EH (cell line): ENCODE measurements at regions not wholly inside any gene's neighbourhood (a gene's known extent, or its start where the extent isn't known, plus 50 kb on each side); places are given as distances from the start of the nearest gene placed in this dataset.

ENCODE experiments used
- DNase-seq: peaks from one replicate; pipeline ENCODE4 v3.0.0-alpha.2; 2015; ENCODE audit warnings: low read depth

DNA sequence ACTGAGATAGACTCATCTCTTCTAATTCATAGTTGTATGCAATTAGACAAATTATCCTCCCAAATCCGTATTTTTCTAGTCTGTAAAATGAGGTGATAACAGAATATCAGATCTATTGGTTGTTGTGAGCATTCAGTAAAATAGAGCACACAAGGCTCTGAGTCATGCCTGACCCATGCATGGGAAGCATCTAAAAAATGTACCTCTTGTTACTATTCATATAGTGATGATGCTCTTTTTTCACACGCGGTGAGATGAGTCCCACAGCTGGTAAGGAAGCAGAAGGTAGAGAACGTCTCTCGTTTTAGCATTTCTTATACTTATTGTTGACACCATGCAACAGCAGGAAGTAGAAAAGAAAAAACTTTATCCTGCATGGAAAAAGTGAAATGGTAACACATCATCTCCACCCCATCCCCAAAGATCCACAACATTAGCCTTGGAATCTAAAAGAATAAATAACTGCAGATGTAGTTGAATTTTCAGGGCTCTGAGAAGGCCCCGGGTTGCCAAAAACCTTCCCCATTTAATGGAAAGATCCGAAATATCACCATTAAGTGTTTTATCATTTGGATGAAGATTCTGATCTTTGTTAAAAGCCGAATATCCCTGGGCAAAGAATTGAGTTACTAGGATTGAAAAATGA is 215.6 kb downstream of the TMEM114 start:
- DNase-seq, result no peak

DNA sequence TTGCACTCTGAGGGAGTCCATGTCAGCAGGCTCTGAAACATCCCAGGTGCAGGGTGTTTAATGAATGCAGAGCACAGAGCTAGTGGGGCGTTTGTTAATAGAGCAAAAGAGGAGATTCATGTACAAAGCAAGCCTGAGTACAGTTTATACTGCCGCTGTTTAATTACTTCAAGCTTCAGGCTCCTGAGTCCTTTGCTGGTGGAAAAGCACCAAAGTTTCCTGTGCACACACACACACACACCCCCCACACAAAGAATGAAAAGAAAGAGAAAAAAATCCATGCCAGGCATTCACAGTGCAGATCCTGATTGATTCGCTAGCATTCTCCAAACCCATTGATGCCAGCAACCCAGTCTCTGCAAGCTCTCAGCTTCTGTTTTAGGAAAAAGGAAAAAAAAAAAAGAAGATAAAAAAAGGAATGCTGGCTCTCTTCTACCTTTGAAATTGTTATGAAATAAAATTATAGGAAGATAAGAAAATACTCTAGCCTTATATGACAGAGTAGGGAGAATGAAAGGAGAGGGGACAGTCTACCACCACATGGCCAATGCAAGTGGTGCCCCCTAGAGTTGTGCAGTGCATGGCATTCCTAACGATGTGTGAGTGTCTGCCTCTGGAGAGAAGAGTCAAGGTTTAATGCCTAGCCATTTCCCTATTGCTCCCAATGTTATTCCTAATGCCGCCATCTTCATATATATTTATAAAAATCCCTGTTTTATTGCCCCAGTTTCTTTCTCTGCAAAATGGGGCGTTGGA is 216.5 kb downstream of the TMEM114 start:
- no peak for DNase-seq

GRCh38 chr16:8372141-8372540 is 218.2 kb downstream of the TMEM114 start:
- no peak for DNase-seq

DNA sequence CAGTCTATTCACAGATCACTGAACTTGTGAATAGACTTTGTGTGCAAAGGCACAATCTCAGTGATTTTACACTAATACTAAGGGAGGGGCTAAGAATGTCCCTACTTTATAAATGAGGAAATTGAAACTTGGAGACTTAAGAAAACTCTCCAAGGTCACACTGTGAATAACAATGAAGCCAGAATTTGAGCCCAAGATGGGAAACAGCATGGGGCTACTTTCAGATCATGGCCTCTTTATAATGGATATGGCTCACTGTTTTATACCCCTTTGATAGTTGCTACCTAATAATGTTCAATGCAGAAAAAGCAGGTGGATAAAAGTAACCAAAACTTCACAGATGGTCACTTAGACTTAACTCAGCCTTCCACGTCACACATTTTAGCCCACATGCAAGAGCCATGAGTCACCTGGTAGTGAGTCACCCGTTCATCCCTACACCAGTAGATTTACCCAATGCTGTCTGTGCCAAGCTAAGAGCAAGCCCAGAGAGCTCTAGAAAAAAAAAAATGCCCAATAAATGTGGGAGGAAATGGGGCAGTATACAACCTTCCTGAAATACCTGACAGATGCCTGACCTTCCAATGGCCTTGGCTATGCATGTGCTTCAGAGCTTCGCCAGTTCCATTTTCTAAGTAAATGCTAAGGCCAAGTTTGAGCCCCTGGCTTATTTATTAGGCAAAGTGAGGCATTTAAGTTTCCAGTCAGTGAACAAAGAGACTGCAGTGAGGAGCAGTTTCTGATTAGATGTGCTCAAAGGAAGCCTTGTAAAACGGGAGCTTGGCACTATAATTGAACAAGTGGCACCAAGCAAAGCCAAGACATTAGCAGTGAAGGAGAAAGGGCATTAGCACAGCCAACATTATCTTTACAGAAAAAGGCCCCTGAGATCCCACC is 219.7 kb downstream of the TMEM114 start:
- DNase-seq, result peak; percentile 9

DNA sequence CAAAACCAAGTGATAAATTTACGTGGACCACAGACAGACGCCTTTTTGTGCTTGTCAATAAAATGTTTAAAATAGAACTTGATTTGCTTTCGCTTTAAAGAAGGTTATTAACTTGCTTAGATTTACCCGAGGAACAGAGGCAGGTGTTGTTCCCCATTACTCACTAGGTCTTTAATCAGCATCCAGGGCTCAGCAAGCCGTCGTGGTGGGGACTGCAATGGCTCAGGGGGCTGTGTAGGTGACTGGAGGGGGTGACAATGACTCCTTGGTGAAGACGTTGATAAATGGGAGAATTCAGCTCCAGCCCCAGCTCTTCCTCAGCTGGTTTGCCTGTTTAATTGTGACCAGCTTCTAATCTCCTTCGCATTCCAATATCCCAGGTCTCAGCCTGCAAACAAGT is 231.4 kb downstream of the TMEM114 start:
- no peak for DNase-seq

GRCh38 chr16:8355675-8356074 is 234.6 kb downstream of the TMEM114 start:
- DNase-seq, result no peak

GRCh38 chr16:8346294-8346693 is 244.0 kb downstream of the TMEM114 start:
- no peak for DNase-seq

DNA sequence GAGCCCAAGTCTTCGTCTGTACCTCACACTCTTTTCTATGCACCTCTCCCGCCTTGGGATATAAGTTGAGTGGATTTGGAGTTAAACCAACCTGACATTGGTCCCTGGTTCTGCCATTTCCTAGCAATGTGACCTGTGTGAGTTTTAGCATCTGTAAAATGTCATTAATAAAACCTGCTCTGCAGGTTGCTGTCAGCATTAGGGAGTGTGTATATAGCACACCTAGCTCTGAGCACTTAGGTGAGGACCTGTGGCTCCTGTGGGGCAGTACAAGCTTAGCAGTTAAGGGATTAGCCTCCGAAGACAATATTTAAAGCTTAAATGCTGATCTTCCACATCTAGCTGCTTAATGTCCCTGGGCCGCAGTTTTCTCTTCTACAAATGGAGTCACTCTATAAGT is 248.0 kb downstream of the TMEM114 start:
- DNase-seq, result no peak

- no peak for DNase-seq
Observed at GRCh38 chr16:8330761-8331160, 259.6 kb downstream of the TMEM114 start.

DNA sequence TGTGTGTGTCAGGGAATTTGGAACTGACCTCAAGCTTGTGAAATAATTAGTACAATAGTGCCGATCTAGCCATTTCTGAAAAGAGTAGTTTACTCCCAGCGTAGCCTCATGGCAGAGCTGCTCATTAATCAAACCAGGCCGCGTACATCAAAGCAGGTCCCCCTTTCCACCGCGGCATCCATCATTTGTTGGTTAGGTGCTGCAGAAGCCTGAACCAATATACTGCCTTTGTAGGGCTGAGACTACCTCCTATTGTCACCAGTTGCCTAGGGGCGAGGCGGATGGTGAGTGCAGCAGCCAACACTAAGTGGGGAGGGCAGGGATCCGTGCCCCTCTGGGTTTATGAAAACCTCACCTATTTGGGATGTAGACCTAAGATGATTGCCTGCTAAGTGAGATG is 264.1 kb downstream of the TMEM114 start:
- no peak for DNase-seq

DNA sequence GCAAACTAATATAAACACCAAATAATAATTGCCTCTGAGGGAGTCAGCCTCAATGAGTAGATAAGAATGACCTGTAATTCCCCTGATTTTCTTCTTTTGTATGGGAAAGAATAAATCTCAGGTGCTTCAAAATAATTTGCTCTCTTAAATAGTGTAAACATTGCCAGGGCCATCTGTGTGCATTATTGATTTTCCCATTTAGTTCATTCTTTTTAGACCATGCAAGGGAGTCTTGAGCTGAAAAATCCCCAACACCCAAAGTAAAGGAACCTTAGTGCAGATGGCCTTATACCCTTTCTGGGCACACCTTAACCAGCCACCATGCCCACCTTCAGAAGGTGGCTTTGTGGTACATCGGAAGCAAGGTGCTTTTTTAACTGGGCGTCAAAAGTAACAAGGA is 267.2 kb downstream of the TMEM114 start:
- no peak for DNase-seq

DNA sequence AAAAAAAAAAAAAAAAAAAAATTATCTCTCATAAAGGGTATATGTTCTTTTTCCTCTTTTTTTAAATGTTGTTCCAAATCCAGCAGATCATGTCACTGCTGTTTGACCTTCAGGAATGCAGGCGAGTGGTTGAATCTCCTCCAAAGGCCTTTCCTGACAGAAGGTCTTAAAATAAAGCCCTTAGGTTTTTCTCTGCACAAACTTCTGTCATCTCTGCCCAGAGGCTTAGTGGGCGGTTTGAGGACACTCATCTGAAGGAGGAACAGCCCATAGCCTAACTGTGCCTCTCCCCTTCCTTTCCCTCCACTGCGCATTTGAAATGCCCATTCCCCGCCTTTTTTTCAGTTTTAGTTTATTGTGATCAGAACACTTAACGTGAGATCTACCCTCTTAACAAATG is 270.2 kb downstream of the TMEM114 start:
- no peak for DNase-seq

DNA sequence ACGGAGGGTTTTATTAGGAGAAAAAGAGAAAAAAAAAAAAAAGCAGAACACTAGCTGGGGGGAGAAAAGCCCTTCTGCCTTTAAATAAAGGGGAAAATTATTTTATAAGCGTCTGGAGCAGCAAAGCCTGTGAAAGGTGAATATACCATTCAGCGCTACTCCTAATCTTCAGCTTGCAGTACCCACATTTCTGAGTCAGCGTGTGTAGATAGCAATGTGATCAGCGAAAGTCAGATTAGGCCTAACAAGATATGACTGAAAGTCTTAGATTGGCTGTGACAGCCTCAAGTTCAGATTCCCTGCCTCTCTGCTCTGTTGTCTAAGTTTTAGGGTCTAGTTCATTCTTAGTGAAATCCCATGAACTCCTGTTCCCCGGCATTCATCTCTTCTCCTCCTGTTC is 279.5 kb downstream of the TMEM114 start:
- DNase-seq, result no peak

- DNase-seq, result no peak
Observed at GRCh38 chr16:8310323-8310722, 280.0 kb downstream of the TMEM114 start.

GRCh38 chr16:8305201-8305600 is 285.1 kb downstream of the TMEM114 start:
- DNase-seq, result no peak

GRCh38 chr16:8299635-8300034 is 290.7 kb downstream of the TMEM114 start:
- DNase-seq, result no peak

GRCh38 chr16:8295513-8296237 is 294.6 kb downstream of the TMEM114 start:
- DNase-seq, result no peak

DNA sequence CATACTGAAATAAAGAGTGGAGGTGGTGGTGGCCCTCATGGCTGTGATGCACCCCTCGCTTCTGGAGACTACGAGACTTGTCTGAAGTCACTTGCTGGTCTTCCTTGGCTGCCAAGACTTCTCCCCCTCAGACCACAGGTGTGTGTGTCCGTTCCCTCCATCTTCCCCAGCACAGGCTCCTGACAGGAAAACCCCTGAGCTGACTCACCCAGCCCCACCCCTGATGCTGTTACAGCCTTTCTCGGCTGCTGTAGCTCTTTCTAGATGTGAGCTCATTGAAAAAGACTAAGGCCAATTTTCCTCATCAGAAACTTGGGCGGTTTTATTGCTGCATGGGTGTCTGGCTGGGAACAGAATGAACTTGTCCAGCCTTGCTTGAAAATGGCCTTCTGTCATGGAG is 296.9 kb downstream of the TMEM114 start:
- no peak for DNase-seq

GRCh38 chr16:8292271-8292670 is 298.0 kb downstream of the TMEM114 start:
- no peak for DNase-seq

DNA sequence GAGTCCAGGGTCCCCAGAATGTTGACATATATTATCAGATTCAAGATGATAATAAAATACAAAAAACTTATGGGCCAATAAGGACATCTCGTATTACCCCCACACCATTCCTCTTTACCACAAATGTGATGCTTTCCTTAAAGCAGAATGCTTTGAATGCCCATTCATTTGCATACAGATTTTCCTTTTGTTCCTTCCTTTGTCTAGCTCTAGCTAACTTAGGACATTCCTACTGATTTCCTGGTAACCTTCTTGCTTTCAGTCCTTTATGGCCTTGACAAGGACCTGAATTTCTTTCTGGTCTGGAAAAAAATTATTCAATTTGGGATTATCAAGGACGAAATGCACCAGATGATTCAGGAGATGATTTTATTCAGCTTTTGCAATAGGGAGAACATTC is 304.0 kb downstream of the TMEM114 start:
- DNase-seq, result no peak

DNA sequence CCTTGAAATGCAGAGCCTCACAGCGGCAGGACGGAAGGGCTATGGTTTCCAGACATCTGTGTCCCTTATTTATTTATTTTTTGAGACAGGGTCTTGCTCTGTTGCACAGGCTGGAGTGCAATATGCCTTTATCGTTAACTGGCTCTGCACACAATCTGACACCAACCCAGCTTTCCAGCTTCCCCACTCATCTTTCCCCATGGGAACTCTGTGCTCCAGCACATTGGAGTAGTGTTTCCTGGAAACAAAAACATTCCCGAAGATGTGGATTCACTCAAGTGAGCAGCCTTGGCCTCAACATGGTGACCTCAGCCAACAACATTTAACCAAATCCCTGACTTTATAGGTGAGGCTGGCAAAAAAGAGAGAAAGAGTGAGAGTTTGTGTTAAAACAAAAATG is 307.1 kb downstream of the TMEM114 start:
- no peak for DNase-seq

DNA sequence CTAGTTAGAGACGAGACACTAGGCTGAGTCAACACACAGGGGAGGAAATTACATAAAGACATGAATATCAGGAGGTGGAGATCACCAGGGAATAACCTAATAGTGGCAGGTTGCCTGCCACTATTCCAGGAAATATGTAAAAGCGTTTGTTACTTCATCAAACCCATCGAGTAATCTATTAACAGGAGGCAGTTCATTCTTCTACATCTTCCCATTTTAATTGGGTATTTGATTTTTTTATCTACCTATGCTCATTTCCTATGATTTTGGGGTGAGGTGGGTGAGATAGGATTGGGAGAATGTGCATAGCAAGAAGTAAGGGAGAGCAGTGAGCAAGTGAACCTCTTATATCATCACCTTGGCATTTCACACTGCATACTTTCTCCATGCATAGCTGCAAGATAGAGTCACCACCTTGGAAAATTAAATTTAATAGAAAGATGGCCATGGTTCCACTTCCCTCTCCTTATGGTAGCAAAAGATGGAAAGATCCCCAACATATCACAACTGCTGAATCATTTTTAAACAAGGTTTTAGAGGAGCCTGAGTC is 312.2 kb downstream of the TMEM114 start:
- DNase-seq, result no peak
